GM23338 (cell line): ENCODE measurements at regions not wholly inside any gene's neighbourhood (a gene's known extent, or its start where the extent isn't known, plus 50 kb on each side); places are given as distances from the start of the nearest gene placed in this dataset.

ENCODE experiments used
- ATAC-seq: fragments of 200-7000 bp; cut with Tn5 transposase; 3 replicates; pipeline ENCODE4 v1.9.1; 2020
- DNase-seq: peaks from one replicate; pipeline ENCODE4 v3.0.0-alpha.2; 2015; ENCODE audit warnings: low spot score
- H2AFZ ChIP-seq: fragments of 200-600 bp; sonication (generic); 2 replicates; pipeline ENCODE4 v1.8.0; 2016; ENCODE audit warnings: antibody characterized with exemption, mild to moderate bottlenecking, moderate library complexity
- H3F3A ChIP-seq: fragments of 200-600 bp; sonication (generic); replicated peaks from 2 replicates; pipeline ENCODE4 v1.8.0; 2017; ENCODE audit warnings: antibody characterized with exemption, mixed run types, low read depth
- H3K27ac ChIP-seq: fragments of 200-600 bp; sonication (generic); 2 replicates; pipeline ENCODE4 v1.6.1; 2016; ENCODE audit warnings: low read depth
- H3K27me3 ChIP-seq: fragments of 200-600 bp; sonication (generic); 2 replicates; pipeline ENCODE4 v1.8.0; 2016; ENCODE audit warnings: mild to moderate bottlenecking, mixed run types, moderate library complexity; ENCODE audit not compliant: insufficient read depth
- H3K36me3 ChIP-seq: fragments of 200-600 bp; sonication (generic); 2 replicates; pipeline ENCODE4 v1.8.0; 2016; ENCODE audit warnings: mild to moderate bottlenecking; ENCODE audit not compliant: insufficient read depth
- H3K4me1 ChIP-seq: fragments of 200-600 bp; sonication (generic); 2 replicates; pipeline ENCODE4 v1.8.0; 2016; ENCODE audit warnings: mild to moderate bottlenecking, moderate library complexity; ENCODE audit not compliant: insufficient read depth
- H3K4me2 ChIP-seq: fragments of 200-600 bp; sonication (generic); 2 replicates; pipeline ENCODE4 v1.7.1; 2017; ENCODE audit warnings: mixed run types
- H3K4me3 ChIP-seq: fragments of 200-600 bp; sonication (generic); 2 replicates; pipeline ENCODE4 v1.6.1; 2016; ENCODE audit warnings: mixed run types
- H3K79me2 ChIP-seq: fragments of 200-600 bp; sonication (generic); replicated peaks from 2 replicates; pipeline ENCODE4 v1.8.0; 2017; ENCODE audit warnings: mild to moderate bottlenecking; ENCODE audit not compliant: insufficient read depth
- H3K9me2 ChIP-seq: fragments of 200-600 bp; sonication (generic); 2 replicates; pipeline ENCODE4 v1.8.0; 2017; ENCODE audit not compliant: insufficient read depth
- H4K20me1 ChIP-seq: fragments of 200-600 bp; sonication (generic); replicated peaks from 2 replicates; pipeline ENCODE4 v1.8.0; 2017; ENCODE audit warnings: mild to moderate bottlenecking; ENCODE audit not compliant: insufficient read depth
- H3K27ac Mint-ChIP-seq: 2 replicates; pipeline ENCODE4 v1.8.0; 2020; ENCODE audit warnings: inconsistent platforms, mild to moderate bottlenecking, moderate library complexity, mixed read lengths
- H3K27me3 Mint-ChIP-seq: 3 replicates; pipeline ENCODE4 v1.8.0; 2022; ENCODE audit warnings: low read depth, mild to moderate bottlenecking, moderate library complexity, mixed read lengths, inconsistent platforms; ENCODE audit not compliant: insufficient read depth, poor library complexity
- H3K36me3 Mint-ChIP-seq: 3 replicates; pipeline ENCODE4 v1.8.0; 2021; ENCODE audit warnings: low read depth, mild to moderate bottlenecking, inconsistent platforms, moderate library complexity, mixed read lengths
- H3K4me1 Mint-ChIP-seq: 3 replicates; pipeline ENCODE4 v1.8.0; 2020; ENCODE audit warnings: mild to moderate bottlenecking, inconsistent platforms, mixed read lengths
- H3K4me3 Mint-ChIP-seq: 3 replicates; pipeline ENCODE4 v1.8.0; 2021; ENCODE audit warnings: moderate library complexity, mild to moderate bottlenecking, inconsistent platforms, mixed read lengths
- H3K9me3 Mint-ChIP-seq: 3 replicates; pipeline ENCODE4 v1.8.0; 2020; ENCODE audit warnings: moderate library complexity, mild to moderate bottlenecking, inconsistent platforms, mixed read lengths
- CREB1 ChIP-seq: fragments of 250-450 bp; sonication (Bioruptor Pico); IDR thresholded peaks from 2 replicates; pipeline ENCODE4 v1.5.0; 2020; ENCODE audit warnings: low read depth, mild to moderate bottlenecking, moderate library complexity
- CTCF ChIP-seq, 2 experiments: fragments of 200-600 bp in 1 of 2; sonication (generic) in 1 of 2; conservative IDR thresholded peaks; 2 replicates each; pipeline versions ENCODE4 v1.5.1 to v1.6.1; 2016 to 2017; ENCODE audit warnings: antibody characterized with exemption in 2 of 2, low read depth in 2 of 2, mild to moderate bottlenecking in 2 of 2, moderate library complexity in 1 of 2
- ETS1 ChIP-seq: IDR thresholded peaks from 2 replicates; pipeline ENCODE4 v1.6.1; 2016; ENCODE audit warnings: antibody characterized with exemption
- EZH2 ChIP-seq: fragments of 200-600 bp; sonication (generic); IDR thresholded peaks from one replicate; pipeline ENCODE4 v1.8.0; 2017; ENCODE audit warnings: antibody characterized with exemption, mild to moderate bottlenecking, low read depth; ENCODE audit not compliant: unreplicated experiment
- EZH2phosphoT487 ChIP-seq: fragments of 200-600 bp; sonication (generic); IDR thresholded peaks from one replicate; pipeline ENCODE4 v1.8.1; 2018; ENCODE audit warnings: antibody characterized with exemption; ENCODE audit not compliant: unreplicated experiment
- JUNB ChIP-seq: IDR thresholded peaks from one replicate; pipeline ENCODE4 v1.6.1; 2016; ENCODE audit warnings: antibody characterized with exemption; ENCODE audit not compliant: unreplicated experiment
- NANOG ChIP-seq: IDR thresholded peaks from 2 replicates; pipeline ENCODE4 v1.6.1; 2016; ENCODE audit warnings: antibody characterized with exemption, borderline replicate concordance
- REST ChIP-seq: IDR thresholded peaks from one replicate; pipeline ENCODE4 v1.6.1; 2018; ENCODE audit warnings: antibody characterized with exemption; ENCODE audit not compliant: unreplicated experiment
- ZNF331 ChIP-seq: fragments of 250-450 bp; sonication (Bioruptor Pico); IDR thresholded peaks from 2 replicates; pipeline ENCODE4 v1.5.0; 2020; ENCODE audit warnings: low read depth, mild to moderate bottlenecking, moderate library complexity

GRCh38 chr18:72187956-72188355 lies 356.2 kb downstream of the CBLN2 start:
- Histone ChIP-seq H3K27me3 (no peaks in the 10 kb centered on the region), H2AFZ (no peak overlapping the region), H4K20me1 (no peaks in the 10 kb centered on the region), H3K79me2 (no peaks in the 10 kb centered on the region), H3K4me1 (no peaks in the 10 kb centered on the region), H3K4me3 (no peak overlapping the region), H3F3A (no peaks in the 10 kb centered on the region), H3K9me2 (no peaks in the 10 kb centered on the region), H3K27ac (no peak overlapping the region), H3K36me3 (peaks cover 8% of the 10 kb centered on the region; the same call in 1 of the 2 replicates), H3K4me2 (no peak overlapping the region)
- Mint-ChIP-seq H3K27me3 (no peaks in the 10 kb centered on the region), H3K4me3 (no peak overlapping the region), H3K4me1 (no peaks in the 10 kb centered on the region), H3K9me3 (peaks cover 75% of the 10 kb centered on the region), H3K36me3 (peaks cover 10% of the 10 kb centered on the region; the same call in 2 of the 3 replicates), H3K27ac (no peak overlapping the region)
- DNase-seq (no peak), ATAC-seq (no peak)
- TF ChIP-seq REST = no peak
- TF ChIP-seq ETS1 = no peak
- no peak for TF ChIP-seq CREB1 (CRISPR knock-in tag)
- no peak for TF ChIP-seq JUNB
- no peak for TF ChIP-seq NANOG
- no peak for TF ChIP-seq CTCF (conservative IDR thresholded peaks at IDR 0.05; ENCODE audit: low read depth in 2 of 2)
- no peak for TF ChIP-seq EZH2
- TF ChIP-seq ZNF331 = no peak
- TF ChIP-seq EZH2phosphoT487 = no peak

GRCh38 chr18:72181241-72181764 lies 362.8 kb downstream of the CBLN2 start:
- no peak for ATAC-seq
- no peaks in the 10 kb centered on the region for H3K27me3 Mint-ChIP-seq
- no peaks in the 10 kb centered on the region for H3F3A ChIP-seq
- TF ChIP-seq REST = no peak
- no peak for TF ChIP-seq ZNF331
- TF ChIP-seq ETS1 = no peak
- no peak for TF ChIP-seq EZH2
- TF ChIP-seq EZH2phosphoT487 = no peak
- TF ChIP-seq CREB1 (CRISPR knock-in tag) = no peak

More at GRCh38 chr18:72181241-72181764, 362.8 kb downstream of the CBLN2 start:
- H3K79me2 ChIP-seq = no peaks in the 10 kb centered on the region
- H3K9me2 ChIP-seq = no peaks in the 10 kb centered on the region
- H3K27me3 ChIP-seq = no peaks in the 10 kb centered on the region
- H3K4me1 ChIP-seq = no peaks in the 10 kb centered on the region
- H3K36me3 Mint-ChIP-seq = peaks cover 19% of the 10 kb centered on the region
- 0 out of 2 replicates have a peak, but pooled peaks cover 4% of the 10 kb centered on the region for H3K36me3 ChIP-seq
- peaks cover 74% of the 10 kb centered on the region for H3K9me3 Mint-ChIP-seq
- H3K27ac Mint-ChIP-seq = no peak overlapping the region
- no peak overlapping the region for H3K4me3 Mint-ChIP-seq
- no peaks in the 10 kb centered on the region for H4K20me1 ChIP-seq
- no peaks in the 10 kb centered on the region for H3K4me1 Mint-ChIP-seq
- H2AFZ ChIP-seq = no peak overlapping the region
- H3K4me3 ChIP-seq = no peak overlapping the region
- H3K4me2 ChIP-seq = no peak overlapping the region
- DNase-seq = no peak
- no peak overlapping the region for H3K27ac ChIP-seq
